K562 (cell line): ENCODE measurements at regions not wholly inside any gene's neighbourhood (a gene's known extent, or its start where the extent isn't known, plus 50 kb on each side); places are given as distances from the start of the nearest gene placed in this dataset.

ENCODE experiments used
- CCNT2 ChIP-seq: IDR thresholded peaks from 2 replicates; pipeline ENCODE4 v1.6.1; 2011; ENCODE audit warnings: borderline replicate concordance, low read depth, mild to moderate bottlenecking, moderate library complexity, mixed read lengths, low read length; ENCODE audit not compliant: insufficient read length; ENCODE audit errors: extremely low read depth
- ELF1 ChIP-seq: fragments of 200-800 bp; sonication (Bioruptor generic); IDR thresholded peaks from 2 replicates; pipeline ENCODE4 v1.6.1; 2016; ENCODE audit warnings: missing genetic modification characterization, missing compliant biosample characterization
- ESRRA ChIP-seq: fragments of 450-650 bp; IDR thresholded peaks from 2 replicates; pipeline ENCODE4 v1.6.1; 2014; ENCODE audit warnings: low read depth, mild to moderate bottlenecking, moderate library complexity, borderline replicate concordance
- EZH2 ChIP-seq: IDR thresholded peaks from 2 replicates; pipeline ENCODE4 v1.6.1; 2012; ENCODE audit warnings: low read depth, mild to moderate bottlenecking, inconsistent platforms, low read length, borderline replicate concordance
- HMG20B ChIP-seq: fragments of 250-450 bp; sonication (Bioruptor Pico); IDR thresholded peaks from 2 replicates; pipeline ENCODE4 v1.5.0; 2021; ENCODE audit warnings: mild to moderate bottlenecking
- MCM5 ChIP-seq: fragments of 450-650 bp; IDR thresholded peaks from 2 replicates; pipeline ENCODE4 v1.6.1; 2016; ENCODE audit warnings: low read depth
- MEF2D ChIP-seq: conservative IDR thresholded peaks from 2 replicates; pipeline ENCODE4 v1.6.1; 2016; ENCODE audit warnings: low read depth, missing genetic modification characterization, missing compliant biosample characterization
- NRF1 ChIP-seq, 2 experiments: fragments of 450-650 bp; IDR thresholded peaks in 1 of 2; conservative IDR thresholded peaks in 1 of 2; 2 replicates each; pipeline ENCODE4 v1.6.1; 2014; ENCODE audit warnings: mild to moderate bottlenecking in 2 of 2
- OTX1 ChIP-seq: fragments of 450-650 bp; formaldehyde crosslinking; IDR thresholded peaks from 2 replicates; pipeline ENCODE4 v1.4.0; 2022; ENCODE audit warnings: mild to moderate bottlenecking
- SNRNP70 ChIP-seq: fragments of 200-400 bp; formaldehyde crosslinking; optimal IDR thresholded peaks from 2 replicates; pipeline ENCODE3; 2017; ENCODE audit warnings: low read depth, low read length
- SPI1 ChIP-seq: IDR thresholded peaks from 2 replicates; pipeline ENCODE4 v1.6.1; 2011; ENCODE audit warnings: low read depth, low read length, control low read depth, borderline replicate concordance
- SUPT5H ChIP-seq: fragments of 450-650 bp; IDR thresholded peaks from 2 replicates; pipeline ENCODE4 v1.6.1; 2016
- ZC3H8 ChIP-seq: fragments of 450-650 bp; IDR thresholded peaks from 2 replicates; pipeline ENCODE4 v1.6.1; 2017
- ZNF12 ChIP-seq: sonication (generic); formaldehyde crosslinking; IDR thresholded peaks from 2 replicates; pipeline ENCODE4 v1.4.0; 2020; ENCODE audit warnings: mild to moderate bottlenecking, missing genetic modification reagents
- ZNF140 ChIP-seq: fragments of 250-450 bp; sonication (Bioruptor Pico); IDR thresholded peaks from 2 replicates; pipeline ENCODE4 v1.8.0; 2021; ENCODE audit warnings: moderate library complexity, mild to moderate bottlenecking, inconsistent platforms
- ZNF174 ChIP-seq: fragments of 250-450 bp; sonication (Bioruptor Pico); IDR thresholded peaks from 2 replicates; pipeline ENCODE4 v1.4.0; 2020; ENCODE audit warnings: mild to moderate bottlenecking
- ZNF263 ChIP-seq: sonication (generic); formaldehyde crosslinking; IDR thresholded peaks from 2 replicates; pipeline ENCODE4 v1.8.0; 2022; ENCODE audit warnings: mild to moderate bottlenecking, missing genetic modification reagents, borderline replicate concordance
- ZNF551 ChIP-seq: fragments of 250-450 bp; sonication (Bioruptor Pico); IDR thresholded peaks from 2 replicates; pipeline ENCODE4 v1.5.0; 2021; ENCODE audit warnings: mild to moderate bottlenecking, moderate library complexity
- ZNF644 ChIP-seq: fragments of 200-800 bp; sonication (Bioruptor generic); IDR thresholded peaks from 2 replicates; pipeline ENCODE4 v1.6.1; 2016; ENCODE audit warnings: low read depth, missing genetic modification characterization, missing compliant biosample characterization
- TF ChIP-seq, protein P1 (sequence below): fragments of 250-450 bp; sonication (Bioruptor Pico); IDR thresholded peaks from 2 replicates; pipeline ENCODE4 v1.5.0; 2022; ENCODE audit warnings: mild to moderate bottlenecking
- TF ChIP-seq, protein P2 (sequence below): fragments of 450-650 bp; IDR thresholded peaks from 2 replicates; pipeline ENCODE4 v1.6.1; 2016; ENCODE audit warnings: missing biosample characterization, missing genetic modification characterization
- TF ChIP-seq, protein P3 (sequence below), 2 experiments: IDR thresholded peaks; 2 replicates each; pipeline ENCODE4 v1.6.1; 2012; ENCODE audit warnings: improper control_type of control experiment in 2 of 2, low read depth in 2 of 2, low read length in 2 of 2, borderline replicate concordance in 1 of 2
- TF ChIP-seq, protein P4 (sequence below): fragments of 450-650 bp; formaldehyde crosslinking; IDR thresholded peaks from 2 replicates; pipeline ENCODE4 v1.4.0; 2020; ENCODE audit warnings: mild to moderate bottlenecking

DNA sequence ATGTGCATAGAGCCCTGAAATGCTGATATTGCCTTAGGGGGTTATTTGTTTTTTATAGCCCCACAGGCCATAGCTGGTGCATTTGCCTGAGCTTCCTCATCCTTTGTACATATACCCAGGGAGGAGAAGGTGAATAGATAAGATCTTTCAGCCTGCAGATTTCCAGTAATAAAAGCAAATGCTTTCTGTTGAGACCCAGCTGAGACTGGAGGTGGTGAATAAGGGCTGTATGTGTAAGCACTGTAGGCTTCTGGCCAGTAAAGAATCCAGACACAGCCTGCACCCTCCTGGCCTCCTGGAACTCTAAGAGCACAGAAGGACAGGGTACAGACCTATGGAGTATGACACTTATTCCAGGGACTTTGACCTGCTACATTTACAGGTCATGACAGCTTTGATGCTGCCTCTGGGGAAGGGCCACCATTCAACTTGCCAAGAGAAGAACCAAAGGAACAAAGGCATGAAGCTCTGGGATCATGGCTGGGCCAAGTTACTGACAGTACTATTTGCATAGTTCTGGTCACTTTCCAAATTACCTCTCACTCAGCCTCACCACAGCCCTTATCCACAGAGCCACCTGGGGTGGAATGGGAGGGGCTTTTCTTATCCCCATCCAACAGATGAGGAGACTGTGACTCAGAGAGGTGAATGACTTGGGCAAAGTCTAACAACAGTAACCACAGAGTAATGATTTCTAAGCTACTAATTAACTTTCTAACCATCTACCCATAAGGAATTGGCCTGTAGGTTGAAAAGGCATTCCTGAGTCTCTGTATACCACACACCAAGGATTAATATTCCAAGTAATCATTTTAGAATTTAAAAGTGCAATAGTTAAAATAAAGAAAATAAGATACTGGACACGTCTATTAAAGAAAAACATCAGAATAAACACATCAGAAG is 604.5 kb upstream of the KLF4 start (continued):
- TF ChIP-seq CCNT2 (peak; percentile 100), SPI1 (no peak), SUPT5H (no peak), ZNF174 (CRISPR knock-in tag) (no peak), NRF1 (conservative IDR thresholded peaks at IDR 0.05 in 1 of 2, IDR thresholded peaks at IDR 0.05 in 1 of 2) (no peak), EZH2 (no peak; the same call in 1 of the 2 replicates), ELF1 (tag) (no peak), ZNF551 (CRISPR knock-in tag) (no peak), SNRNP70 (no peak), MEF2D (tag) (peak; percentile 63), ZC3H8 (no peak), ZNF140 (CRISPR knock-in tag) (no peak), MCM5 (no peak), OTX1 (CRISPR knock-in tag) (peak; percentile 69; the same call in 1 of the 2 replicates), ESRRA (peak; percentile 96), ZNF12 (CRISPR knock-in tag) (no peak), HMG20B (CRISPR knock-in tag) (no peak), ZNF263 (CRISPR knock-in tag) (no peak), ZNF644 (peak; percentile 32; the same call in 1 of the 2 replicates)
- TF ChIP-seq, protein P1, sequence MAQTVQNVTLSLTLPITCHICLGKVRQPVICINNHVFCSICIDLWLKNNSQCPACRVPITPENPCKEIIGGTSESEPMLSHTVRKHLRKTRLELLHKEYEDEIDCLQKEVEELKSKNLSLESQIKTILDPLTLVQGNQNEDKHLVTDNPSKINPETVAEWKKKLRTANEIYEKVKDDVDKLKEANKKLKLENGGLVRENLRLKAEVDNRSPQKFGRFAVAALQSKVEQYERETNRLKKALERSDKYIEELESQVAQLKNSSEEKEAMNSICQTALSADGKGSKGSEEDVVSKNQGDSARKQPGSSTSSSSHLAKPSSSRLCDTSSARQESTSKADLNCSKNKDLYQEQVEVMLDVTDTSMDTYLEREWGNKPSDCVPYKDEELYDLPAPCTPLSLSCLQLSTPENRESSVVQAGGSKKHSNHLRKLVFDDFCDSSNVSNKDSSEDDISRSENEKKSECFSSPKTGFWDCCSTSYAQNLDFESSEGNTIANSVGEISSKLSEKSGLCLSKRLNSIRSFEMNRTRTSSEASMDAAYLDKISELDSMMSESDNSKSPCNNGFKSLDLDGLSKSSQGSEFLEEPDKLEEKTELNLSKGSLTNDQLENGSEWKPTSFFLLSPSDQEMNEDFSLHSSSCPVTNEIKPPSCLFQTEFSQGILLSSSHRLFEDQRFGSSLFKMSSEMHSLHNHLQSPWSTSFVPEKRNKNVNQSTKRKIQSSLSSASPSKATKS = no peak
- TF ChIP-seq, protein P2, sequence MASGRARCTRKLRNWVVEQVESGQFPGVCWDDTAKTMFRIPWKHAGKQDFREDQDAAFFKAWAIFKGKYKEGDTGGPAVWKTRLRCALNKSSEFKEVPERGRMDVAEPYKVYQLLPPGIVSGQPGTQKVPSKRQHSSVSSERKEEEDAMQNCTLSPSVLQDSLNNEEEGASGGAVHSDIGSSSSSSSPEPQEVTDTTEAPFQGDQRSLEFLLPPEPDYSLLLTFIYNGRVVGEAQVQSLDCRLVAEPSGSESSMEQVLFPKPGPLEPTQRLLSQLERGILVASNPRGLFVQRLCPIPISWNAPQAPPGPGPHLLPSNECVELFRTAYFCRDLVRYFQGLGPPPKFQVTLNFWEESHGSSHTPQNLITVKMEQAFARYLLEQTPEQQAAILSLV = no peak
- TF ChIP-seq, protein P3, sequence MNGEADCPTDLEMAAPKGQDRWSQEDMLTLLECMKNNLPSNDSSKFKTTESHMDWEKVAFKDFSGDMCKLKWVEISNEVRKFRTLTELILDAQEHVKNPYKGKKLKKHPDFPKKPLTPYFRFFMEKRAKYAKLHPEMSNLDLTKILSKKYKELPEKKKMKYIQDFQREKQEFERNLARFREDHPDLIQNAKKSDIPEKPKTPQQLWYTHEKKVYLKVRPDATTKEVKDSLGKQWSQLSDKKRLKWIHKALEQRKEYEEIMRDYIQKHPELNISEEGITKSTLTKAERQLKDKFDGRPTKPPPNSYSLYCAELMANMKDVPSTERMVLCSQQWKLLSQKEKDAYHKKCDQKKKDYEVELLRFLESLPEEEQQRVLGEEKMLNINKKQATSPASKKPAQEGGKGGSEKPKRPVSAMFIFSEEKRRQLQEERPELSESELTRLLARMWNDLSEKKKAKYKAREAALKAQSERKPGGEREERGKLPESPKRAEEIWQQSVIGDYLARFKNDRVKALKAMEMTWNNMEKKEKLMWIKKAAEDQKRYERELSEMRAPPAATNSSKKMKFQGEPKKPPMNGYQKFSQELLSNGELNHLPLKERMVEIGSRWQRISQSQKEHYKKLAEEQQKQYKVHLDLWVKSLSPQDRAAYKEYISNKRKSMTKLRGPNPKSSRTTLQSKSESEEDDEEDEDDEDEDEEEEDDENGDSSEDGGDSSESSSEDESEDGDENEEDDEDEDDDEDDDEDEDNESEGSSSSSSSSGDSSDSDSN (IDR thresholded peaks at IDR 0.05; ENCODE audit: borderline replicate concordance in 1 of 2, low read depth in 2 of 2, low read length in 2 of 2) = no peak
- TF ChIP-seq, protein P4, sequence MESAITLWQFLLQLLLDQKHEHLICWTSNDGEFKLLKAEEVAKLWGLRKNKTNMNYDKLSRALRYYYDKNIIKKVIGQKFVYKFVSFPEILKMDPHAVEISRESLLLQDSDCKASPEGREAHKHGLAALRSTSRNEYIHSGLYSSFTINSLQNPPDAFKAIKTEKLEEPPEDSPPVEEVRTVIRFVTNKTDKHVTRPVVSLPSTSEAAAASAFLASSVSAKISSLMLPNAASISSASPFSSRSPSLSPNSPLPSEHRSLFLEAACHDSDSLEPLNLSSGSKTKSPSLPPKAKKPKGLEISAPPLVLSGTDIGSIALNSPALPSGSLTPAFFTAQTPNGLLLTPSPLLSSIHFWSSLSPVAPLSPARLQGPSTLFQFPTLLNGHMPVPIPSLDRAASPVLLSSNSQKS (CRISPR knock-in tag) = no peak
